ENCODE measurements at regions not wholly inside any gene's neighbourhood (a gene's known extent, or its start where the extent isn't known, plus 50 kb on each side); places are given as distances from the start of the nearest gene placed in this dataset.

GRCh38 chr12:125193376-125194152 lies 128.3 kb downstream of the AACS start:
- DNase-seq (ENCODE audit: low read depth in 2 of 2): no peak

DNA sequence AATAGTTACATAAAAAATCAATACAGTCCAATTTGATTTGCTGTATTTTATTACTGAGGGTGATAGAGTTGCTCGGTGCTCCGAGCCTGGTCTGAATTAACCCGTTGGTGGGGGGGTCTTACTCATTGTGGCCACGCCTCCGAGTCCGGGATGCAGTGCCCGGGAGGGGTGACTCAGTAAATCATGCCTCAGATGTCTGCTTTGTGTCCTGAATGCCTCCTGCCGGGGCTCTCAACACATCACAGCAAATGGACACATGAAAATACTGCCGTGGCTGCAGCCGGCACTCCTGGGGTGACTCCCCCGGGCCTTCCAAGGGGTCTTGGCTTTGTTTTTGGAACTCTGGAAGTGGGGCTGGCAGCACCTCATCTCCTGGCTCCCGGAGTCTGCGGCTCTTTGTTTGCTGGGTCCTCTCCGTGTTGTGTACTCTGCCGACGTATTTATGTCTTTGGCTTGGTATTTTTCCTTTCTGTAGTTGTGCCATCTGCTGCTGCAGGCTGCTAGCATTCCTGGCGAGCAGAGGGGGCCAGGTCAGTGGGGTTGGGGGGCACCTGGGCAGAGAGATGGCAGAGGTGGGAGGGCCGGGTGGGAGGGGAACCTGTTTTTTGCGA lies 129.0 kb downstream of the AACS start:
- no peak for DNase-seq (ENCODE audit: low read depth in 2 of 2)

GRCh38 chr12:125194987-125195386 lies 129.8 kb downstream of the AACS start:
- no peak for DNase-seq (ENCODE audit: low read depth in 2 of 2)

DNA sequence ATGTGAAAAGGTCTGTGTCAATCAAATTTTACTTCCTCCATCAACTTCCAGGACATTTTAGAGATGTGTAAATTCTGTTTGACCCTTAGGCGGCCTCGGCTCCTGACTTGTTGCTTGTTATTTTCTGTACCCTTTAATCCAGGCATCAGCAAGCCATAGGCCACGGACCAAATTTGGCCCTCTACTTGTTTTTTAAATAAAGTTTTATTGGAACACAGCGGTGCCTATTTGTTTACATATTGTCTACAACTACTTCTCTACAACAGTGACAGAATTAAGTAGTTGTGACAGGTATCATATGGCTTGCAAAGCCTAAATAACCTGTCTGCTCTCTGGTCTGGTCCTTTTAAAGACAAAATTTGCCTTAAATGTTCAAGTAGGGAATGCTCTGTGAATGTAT lies 132.1 kb downstream of the AACS start:
- no peak for DNase-seq (ENCODE audit: low read depth in 2 of 2)

DNA sequence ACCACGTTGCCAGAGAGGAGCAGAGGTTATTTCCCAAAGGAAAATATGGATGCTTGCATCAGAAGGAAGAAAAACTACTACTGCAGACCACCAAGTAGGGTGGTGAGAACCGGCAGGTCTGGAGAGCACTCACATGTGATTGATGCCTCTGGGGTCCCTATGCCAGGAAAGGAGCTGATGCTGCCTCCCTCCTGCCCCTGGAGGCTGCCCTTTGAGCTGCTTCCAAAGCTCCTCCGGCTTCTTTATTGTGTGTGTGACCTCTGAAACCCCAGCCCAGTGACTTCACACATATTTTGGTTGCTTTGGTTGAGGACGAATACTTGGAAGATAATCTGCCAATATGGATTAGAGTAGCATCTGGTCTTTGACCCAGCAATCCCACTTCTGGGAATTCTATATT lies 133.4 kb downstream of the AACS start:
- DNase-seq (ENCODE audit: low read depth in 2 of 2): no peak

GRCh38 chr12:125201090-125201489 lies 135.9 kb downstream of the AACS start:
- no peak for DNase-seq (ENCODE audit: low read depth in 2 of 2)

GRCh38 chr12:125201940-125202339 lies 136.7 kb downstream of the AACS start:
- DNase-seq (ENCODE audit: low read depth in 2 of 2): no peak

DNA sequence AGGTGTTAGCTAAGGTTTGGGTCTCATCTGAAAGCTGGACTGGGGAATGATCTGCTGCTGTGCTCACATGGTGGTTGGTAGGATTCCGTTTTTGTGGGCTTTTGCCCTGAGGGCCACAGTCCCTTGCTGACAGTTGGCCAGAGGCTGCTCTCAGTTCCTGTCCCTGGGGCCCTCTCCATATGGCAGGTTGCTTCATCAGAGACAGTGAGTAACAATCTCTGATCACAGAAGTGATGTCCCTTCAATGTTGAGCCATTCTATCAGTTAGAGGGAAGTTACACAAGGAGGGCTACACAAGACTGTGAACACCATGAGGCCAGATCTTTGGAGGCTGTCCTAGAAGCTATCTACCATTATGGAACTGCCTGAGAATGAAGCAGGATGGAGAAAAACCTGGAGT lies 137.2 kb downstream of the AACS start:
- DNase-seq (ENCODE audit: low read depth in 2 of 2): no peak

GRCh38 chr12:125203145-125203765 lies 138.0 kb downstream of the AACS start:
- DNase-seq (ENCODE audit: low read depth in 2 of 2): no peak

GRCh38 chr12:125205386-125205785 lies 140.2 kb downstream of the AACS start:
- no peak for DNase-seq (ENCODE audit: low read depth in 2 of 2)

DNA sequence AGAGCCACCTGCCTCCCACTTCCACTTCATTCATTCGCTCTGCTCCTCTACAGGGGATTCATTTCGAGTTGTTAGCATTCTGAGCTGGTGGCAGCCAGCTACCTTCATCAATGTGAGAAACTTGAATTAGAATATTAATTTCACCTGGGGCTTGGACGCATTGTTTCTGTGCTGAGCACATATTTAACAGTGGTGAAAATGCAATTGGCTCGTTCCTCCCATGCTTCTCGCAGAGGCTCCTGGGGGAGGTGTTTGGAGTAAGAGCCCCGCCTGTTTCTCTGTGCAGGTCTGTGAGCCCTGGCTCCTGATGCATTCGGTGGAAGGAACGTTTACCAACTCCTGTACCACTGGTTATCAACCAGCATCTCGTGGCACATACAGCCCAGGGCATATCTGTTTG lies 141.5 kb downstream of the AACS start:
- DNase-seq (ENCODE audit: low read depth in 2 of 2): no peak

DNA sequence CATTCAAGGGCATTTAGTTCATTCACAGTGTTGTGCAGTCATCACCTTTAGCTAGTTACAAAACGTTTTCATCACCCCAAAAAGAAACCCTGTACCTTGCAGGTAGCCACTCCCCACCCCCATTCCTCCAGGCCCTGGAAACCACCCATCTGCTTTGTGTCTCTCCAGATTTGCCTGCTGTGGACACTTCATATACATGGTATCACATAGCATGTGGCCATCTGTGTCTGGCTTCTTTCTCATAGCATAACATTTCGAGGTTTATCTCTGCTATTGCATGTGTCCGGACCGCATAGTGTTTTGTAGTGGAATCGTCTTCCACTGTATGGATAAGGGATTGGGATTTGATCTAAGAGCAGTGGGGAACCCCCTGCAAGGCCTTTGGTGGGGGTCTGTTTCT lies 143.1 kb downstream of the AACS start:
- no peak for DNase-seq (ENCODE audit: low read depth in 2 of 2)

GRCh38 chr12:125208942-125209341 lies 143.7 kb downstream of the AACS start:
- no peak for DNase-seq (ENCODE audit: low read depth in 2 of 2)

- DNase-seq (ENCODE audit: low read depth in 2 of 2): no peak
Observed at GRCh38 chr12:125210104-125210755, 145.0 kb downstream of the AACS start.

- DNase-seq (ENCODE audit: low read depth in 2 of 2): no peak
Observed at GRCh38 chr12:125211464-125211863, 146.2 kb downstream of the AACS start.

GRCh38 chr12:125214289-125214688 lies 149.1 kb downstream of the AACS start:
- no peak for DNase-seq (ENCODE audit: low read depth in 2 of 2)

DNA sequence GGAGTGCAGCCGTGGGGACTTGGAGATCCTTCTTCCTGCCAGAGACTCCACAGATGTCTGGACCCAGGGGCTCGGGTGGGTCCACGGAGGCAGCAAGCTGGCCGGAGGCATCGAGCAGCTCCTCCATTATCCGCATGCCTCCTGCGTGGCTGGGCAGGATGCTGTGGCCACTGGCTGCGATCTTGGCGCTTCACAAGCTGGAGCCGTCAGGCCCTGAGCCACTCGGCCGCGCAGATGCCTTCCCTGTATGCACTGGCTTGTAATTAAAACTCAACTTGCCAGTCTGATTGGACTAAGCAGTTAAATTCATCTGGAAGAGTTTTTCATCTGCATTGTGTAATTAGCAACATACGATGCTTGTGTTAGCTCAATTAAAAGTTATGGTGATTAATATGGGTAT lies 151.5 kb downstream of the AACS start:
- no peak for DNase-seq (ENCODE audit: low read depth in 2 of 2)

GRCh38 chr12:125217308-125217707 lies 152.1 kb downstream of the AACS start:
- DNase-seq (ENCODE audit: low read depth in 2 of 2): no peak

- DNase-seq (ENCODE audit: low read depth in 2 of 2): no peak
Observed at GRCh38 chr12:125218952-125219351, 153.7 kb downstream of the AACS start.

GRCh38 chr12:125220404-125221273 lies 155.4 kb downstream of the AACS start:
- DNase-seq (ENCODE audit: low read depth in 2 of 2): no peak

DNA sequence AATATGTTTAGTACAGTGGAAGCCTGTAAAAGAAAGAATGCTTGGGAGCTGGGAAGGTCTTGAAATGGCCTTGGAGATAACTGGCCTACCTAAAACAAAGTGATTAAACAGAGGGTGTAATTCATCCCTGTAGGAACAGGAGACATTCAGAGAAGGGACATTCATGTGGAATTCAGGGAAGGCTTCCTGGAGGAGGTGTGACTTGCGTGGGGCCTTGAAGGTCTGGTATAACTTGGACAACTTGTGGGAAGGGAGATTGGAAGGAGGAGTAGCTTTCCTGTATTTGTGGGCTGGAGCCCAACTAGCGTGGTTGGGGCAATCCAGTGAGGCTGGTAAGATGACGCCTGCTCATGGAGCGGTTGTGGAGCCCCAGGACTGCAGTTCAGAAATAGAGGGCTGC lies 156.4 kb downstream of the AACS start:
- no peak for DNase-seq (ENCODE audit: low read depth in 2 of 2)

- DNase-seq (ENCODE audit: low read depth in 2 of 2): no peak
Observed at GRCh38 chr12:125222876-125223275, 157.6 kb downstream of the AACS start.
